MM.1S (cell line): ENCODE measurements at regions not wholly inside any gene's neighbourhood (a gene's known extent, or its start where the extent isn't known, plus 50 kb on each side); places are given as distances from the start of the nearest gene placed in this dataset.

Experiments
- DNase-seq: peaks from one replicate; pipeline ENCODE4 v3.0.0-alpha.2; 2015
- H2AFZ ChIP-seq: fragments of 300-600 bp; sonication (generic); 2 replicates; pipeline ENCODE4 v1.6.0; 2016; ENCODE audit warnings: antibody characterized with exemption, low read length
- H3F3A ChIP-seq: fragments of 300-600 bp; sonication (generic); 2 replicates; pipeline ENCODE4 v1.6.1; 2016; ENCODE audit warnings: mild to moderate bottlenecking, antibody characterized with exemption, low read length, moderate library complexity, mixed read lengths; ENCODE audit not compliant: insufficient read depth
- H3K27ac ChIP-seq: fragments of 300-600 bp; sonication (generic); 2 replicates; pipeline ENCODE4 v1.5.1; 2016; ENCODE audit warnings: mild to moderate bottlenecking, low read length
- H3K27me3 ChIP-seq: fragments of 300-600 bp; sonication (generic); replicated peaks from 2 replicates; pipeline ENCODE4 v1.6.0; 2016; ENCODE audit warnings: low read length; ENCODE audit not compliant: insufficient read depth
- H3K36me3 ChIP-seq: fragments of 300-600 bp; sonication (generic); replicated peaks from 2 replicates; pipeline ENCODE4 v1.6.1; 2016; ENCODE audit warnings: mild to moderate bottlenecking, low read length, mixed read lengths; ENCODE audit not compliant: insufficient read depth
- H3K4me1 ChIP-seq: fragments of 300-600 bp; sonication (generic); 2 replicates; pipeline ENCODE4 v1.6.1; 2016; ENCODE audit warnings: low read length, mixed read lengths
- H3K4me2 ChIP-seq: fragments of 300-600 bp; sonication (generic); 2 replicates; pipeline ENCODE4 v1.6.0; 2016; ENCODE audit warnings: low read depth, low read length
- H3K4me3 ChIP-seq: fragments of 300-600 bp; sonication (generic); 2 replicates; pipeline ENCODE4 v1.5.1; 2016; ENCODE audit warnings: low read length, mixed read lengths
- H3K79me2 ChIP-seq: fragments of 300-600 bp; sonication (generic); 2 replicates; pipeline ENCODE4 v1.6.1; 2016; ENCODE audit warnings: mixed run types, low read length, mixed read lengths
- H3K9ac ChIP-seq: fragments of 300-600 bp; sonication (generic); 2 replicates; pipeline ENCODE4 v1.6.1; 2016; ENCODE audit warnings: low read length, mixed read lengths
- H3K9me2 ChIP-seq: fragments of 300-600 bp; sonication (generic); replicated peaks from 2 replicates; pipeline ENCODE4 v1.6.1; 2016; ENCODE audit warnings: mild to moderate bottlenecking, low read length, mixed read lengths; ENCODE audit not compliant: insufficient read depth
- H3K9me3 ChIP-seq: fragments of 300-600 bp; sonication (generic); replicated peaks from 2 replicates; pipeline ENCODE4 v1.6.1; 2016; ENCODE audit warnings: mild to moderate bottlenecking, low read length, mixed read lengths; ENCODE audit not compliant: insufficient read depth
- H4K20me1 ChIP-seq: fragments of 300-600 bp; sonication (generic); 2 replicates; pipeline ENCODE4 v1.6.1; 2016; ENCODE audit warnings: mild to moderate bottlenecking, low read length, moderate library complexity, mixed read lengths; ENCODE audit not compliant: insufficient read depth
- CTCF ChIP-seq: fragments of 300-600 bp; sonication (generic); IDR thresholded peaks from 2 replicates; pipeline ENCODE4 v1.5.1; 2016; ENCODE audit warnings: antibody characterized with exemption, low read length, mixed read lengths
- EZH2 ChIP-seq: fragments of 300-600 bp; sonication (generic); optimal IDR thresholded peaks from 2 replicates; pipeline ENCODE3; 2017; ENCODE audit warnings: low read depth, mild to moderate bottlenecking, antibody characterized with exemption, low read length, mixed read lengths
- EZH2phosphoT487 ChIP-seq: fragments of 300-600 bp; sonication (generic); IDR thresholded peaks from 2 replicates; pipeline ENCODE4 v1.6.1; 2018; ENCODE audit warnings: antibody characterized with exemption, low read length

DNA sequence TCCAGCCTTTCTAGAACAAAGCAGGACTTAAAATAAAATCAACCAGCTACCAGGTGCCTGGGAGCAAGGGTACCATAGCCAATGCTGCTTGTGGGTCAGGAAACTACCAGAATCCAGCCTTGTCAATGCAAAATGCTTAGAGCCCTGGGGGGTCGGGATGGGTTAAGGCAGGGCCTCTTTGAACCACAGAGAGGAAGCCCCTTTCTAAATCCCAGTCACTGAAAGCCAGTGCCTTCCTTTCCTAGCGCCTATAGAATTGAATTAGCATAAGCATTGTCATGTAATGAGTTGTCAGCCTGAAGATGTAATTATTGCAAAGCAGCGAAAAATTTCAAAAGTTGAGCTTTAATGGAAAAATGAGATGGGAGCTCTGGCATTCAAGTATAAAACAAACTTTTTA is 176.6 kb upstream of the DAB1 start:
- H3K27ac ChIP-seq: no peak overlapping the region
- no peak for DNase-seq

GRCh38 chr1:57599236-57599994 is 175.6 kb upstream of the DAB1 start:
- H3K27ac ChIP-seq: no peak overlapping the region
- DNase-seq: no peak
- no peak overlapping the region for H3K9ac ChIP-seq
- no peak overlapping the region for H3K4me2 ChIP-seq
- no peak overlapping the region for H2AFZ ChIP-seq
- no peaks in the 10 kb centered on the region for H3K79me2 ChIP-seq
- no peaks in the 10 kb centered on the region for H3K9me3 ChIP-seq
- no peaks in the 10 kb centered on the region for H3K36me3 ChIP-seq
- no peaks in the 10 kb centered on the region for H3K9me2 ChIP-seq
- no peak overlapping the region for H3K4me3 ChIP-seq
- no peaks in the 10 kb centered on the region for H3K4me1 ChIP-seq
- no peaks in the 10 kb centered on the region for H3K27me3 ChIP-seq
- no peaks in the 10 kb centered on the region for H4K20me1 ChIP-seq
- TF ChIP-seq CTCF: no peak
- TF ChIP-seq EZH2: no peak
- TF ChIP-seq EZH2phosphoT487: no peak
- H3F3A ChIP-seq: no peaks in the 10 kb centered on the region

More for the DNA sequence above, 176.6 kb upstream of the DAB1 start:
- Histone ChIP-seq H3K9me3 (no peaks in the 10 kb centered on the region), H3K9me2 (no peaks in the 10 kb centered on the region), H3K4me1 (no peaks in the 10 kb centered on the region), H3F3A (no peaks in the 10 kb centered on the region), H3K79me2 (no peaks in the 10 kb centered on the region), H3K9ac (no peak overlapping the region), H3K36me3 (no peaks in the 10 kb centered on the region), H4K20me1 (no peaks in the 10 kb centered on the region), H2AFZ (no peak overlapping the region), H3K4me2 (no peak overlapping the region), H3K4me3 (no peak overlapping the region), H3K27me3 (no peaks in the 10 kb centered on the region)
- TF ChIP-seq CTCF (no peak), EZH2 (no peak), EZH2phosphoT487 (no peak)

- TF ChIP-seq CTCF: no peak
- TF ChIP-seq EZH2: no peak
- no peak for TF ChIP-seq EZH2phosphoT487
- H2AFZ ChIP-seq: no peak overlapping the region
- no peak overlapping the region for H3K27ac ChIP-seq
- no peak overlapping the region for H3K4me2 ChIP-seq
- no peaks in the 10 kb centered on the region for H3K9me3 ChIP-seq
- H3K9me2 ChIP-seq: no peaks in the 10 kb centered on the region
- H3F3A ChIP-seq: no peaks in the 10 kb centered on the region
- no peak for DNase-seq
- H3K27me3 ChIP-seq: no peaks in the 10 kb centered on the region
- H4K20me1 ChIP-seq: no peaks in the 10 kb centered on the region
- H3K4me1 ChIP-seq: no peaks in the 10 kb centered on the region
- H3K36me3 ChIP-seq: no peaks in the 10 kb centered on the region
- no peak overlapping the region for H3K9ac ChIP-seq
- H3K4me3 ChIP-seq: no peak overlapping the region
- no peaks in the 10 kb centered on the region for H3K79me2 ChIP-seq
Observed at GRCh38 chr1:57597036-57597435, 173.2 kb upstream of the DAB1 start.
